ENCODE measurements at regions not wholly inside any gene's neighbourhood (a gene's known extent, or its start where the extent isn't known, plus 50 kb on each side); places are given as distances from the start of the nearest gene placed in this dataset.

GRCh38 chr2:239470151-239470900 is 69.5 kb upstream of the HDAC4 start:
- CTCF ChIA-PET: no interaction called here
- H3K27ac ChIP-seq (ENCODE audit: insufficient read depth, low read depth, low read length): no peak overlapping the region
- no peaks in the 10 kb centered on the region for H3K9me3 ChIP-seq (replicated peaks; ENCODE audit: control insufficient read depth, insufficient read depth, low read length)
- H3K4me1 ChIP-seq (ENCODE audit: control insufficient read depth, extremely low read depth, insufficient read depth, low read length): no peaks in the 10 kb centered on the region
- no peaks in the 10 kb centered on the region for H3K9me1 ChIP-seq (replicated peaks; ENCODE audit: control insufficient read depth, extremely low read depth, insufficient read depth, low read length)
- no peaks in the 10 kb centered on the region for H3K36me3 ChIP-seq (ENCODE audit: control insufficient read depth in 2 of 2, extremely low read depth in 1 of 2, insufficient read depth in 2 of 2, low read length in 2 of 2)
- TF ChIP-seq POLR2AphosphoS5 (IDR thresholded peaks at IDR 0.05; ENCODE audit: insufficient read depth, low read depth, low read length): no peak
- TF ChIP-seq CTCF (IDR thresholded peaks at IDR 0.05; ENCODE audit: extremely low read depth in 1 of 2, insufficient read depth in 1 of 2, low read depth in 1 of 2, low read length in 2 of 2): no peak
- TF ChIP-seq, protein P1, sequence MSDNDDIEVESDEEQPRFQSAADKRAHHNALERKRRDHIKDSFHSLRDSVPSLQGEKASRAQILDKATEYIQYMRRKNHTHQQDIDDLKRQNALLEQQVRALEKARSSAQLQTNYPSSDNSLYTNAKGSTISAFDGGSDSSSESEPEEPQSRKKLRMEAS (IDR thresholded peaks at IDR 0.05; ENCODE audit: insufficient read depth, insufficient read length): no peak
- TF ChIP-seq GATA2 (IDR thresholded peaks at IDR 0.05; ENCODE audit: insufficient read depth, insufficient read length, low read depth, low read length): no peak
- TF ChIP-seq MYC (IDR thresholded peaks at IDR 0.05; ENCODE audit: low read depth, low read length): no peak
- TF ChIP-seq FOS (IDR thresholded peaks at IDR 0.05; ENCODE audit: borderline replicate concordance, insufficient read depth, low read length): no peak
- TF ChIP-seq POLR2A (IDR thresholded peaks at IDR 0.05; ENCODE audit: low read depth, low read length): no peak
- no peak for TF ChIP-seq EZH2 (IDR thresholded peaks at IDR 0.05; ENCODE audit: borderline replicate concordance, low read depth, low read length, severe bottlenecking)
- TF ChIP-seq JUN (IDR thresholded peaks at IDR 0.05; ENCODE audit: borderline replicate concordance, insufficient read depth, insufficient read length, low read depth): no peak
- no peak overlapping the region for H3K4me2 ChIP-seq (ENCODE audit: insufficient read depth, low read length)
- no peak overlapping the region for H3K4me3 ChIP-seq (replicated peaks in 1 of 3; ENCODE audit: insufficient read depth in 1 of 3, low read depth in 1 of 3, low read length in 3 of 3)
- no peaks in the 10 kb centered on the region for H4K20me1 ChIP-seq (replicated peaks; ENCODE audit: control insufficient read depth, extremely low read depth, insufficient read depth, low read length)
- no TSS peak for BruUV-seq (replicated peaks)
- no peak overlapping the region for H2AFZ ChIP-seq (ENCODE audit: low read depth, low read length)
- no peak overlapping the region for H3K9ac ChIP-seq (replicated peaks; ENCODE audit: extremely low read depth, insufficient read depth, low read length)
- H3K79me2 ChIP-seq (ENCODE audit: control insufficient read depth, insufficient read depth, low read length): no peaks in the 10 kb centered on the region
- no peaks in the 10 kb centered on the region for H3K27me3 ChIP-seq (ENCODE audit: control insufficient read depth in 2 of 2, insufficient read depth in 2 of 2, low read length in 2 of 2)
- no peak for FAIRE-seq
- dilution Hi-C loops (cut with MboI; ENCODE audit: extremely low pct_ligation_motif_present, low sequenced_read_pairs): no loop called here
- POLR2A ChIA-PET: no interaction called here
- no peak for DNase-seq (ENCODE audit: low read depth, low spot score)
- intact Hi-C loops (cut with micrococcal nuclease): no loop called here
